ENCODE measurements at regions not wholly inside any gene's neighbourhood (a gene's known extent, or its start where the extent isn't known, plus 50 kb on each side); places are given as distances from the start of the nearest gene placed in this dataset.

GRCh38 chr4:130329036-130329435 lies 1233.1 kb downstream of the C4orf33 start:
- DNase-seq (ENCODE audit: low read depth in 2 of 2): no peak

- no peak for DNase-seq (ENCODE audit: low read depth in 2 of 2)
These were observed 1237.3 kb downstream of the C4orf33 start for GRCh38 chr4:130333241-130333759.

GRCh38 chr4:130335417-130336194 lies 1239.7 kb downstream of the C4orf33 start:
- no peak for DNase-seq (ENCODE audit: low read depth in 2 of 2)

GRCh38 chr4:130336585-130337217 lies 1240.7 kb downstream of the C4orf33 start:
- no peak for DNase-seq (ENCODE audit: low read depth in 2 of 2)

GRCh38 chr4:130338851-130339250 lies 1242.9 kb downstream of the C4orf33 start:
- no peak for DNase-seq (ENCODE audit: low read depth in 2 of 2)

GRCh38 chr4:130349745-130350144 lies 1253.8 kb downstream of the C4orf33 start:
- DNase-seq (ENCODE audit: low read depth in 2 of 2): no peak

GRCh38 chr4:130356873-130357272 lies 1260.9 kb downstream of the C4orf33 start:
- no peak for DNase-seq (ENCODE audit: low read depth in 2 of 2)

GRCh38 chr4:130359542-130359941 lies 1263.6 kb downstream of the C4orf33 start:
- no peak for DNase-seq (ENCODE audit: low read depth in 2 of 2)

- DNase-seq (ENCODE audit: low read depth in 2 of 2): no peak
These were observed 1265.7 kb downstream of the C4orf33 start for GRCh38 chr4:130361616-130362015.

GRCh38 chr4:130368668-130369067 lies 1272.7 kb downstream of the C4orf33 start:
- DNase-seq (ENCODE audit: low read depth in 2 of 2): no peak

- DNase-seq (ENCODE audit: low read depth in 2 of 2): no peak
These were observed 1297.3 kb downstream of the C4orf33 start for GRCh38 chr4:130393231-130393630.

- DNase-seq (ENCODE audit: low read depth in 2 of 2): no peak
These were observed 1297.7 kb downstream of the C4orf33 start for GRCh38 chr4:130393642-130394041.

GRCh38 chr4:130395871-130396270 lies 1299.9 kb downstream of the C4orf33 start:
- DNase-seq (ENCODE audit: low read depth in 2 of 2): no peak

GRCh38 chr4:130403221-130403620 lies 1307.3 kb downstream of the C4orf33 start:
- no peak for DNase-seq (ENCODE audit: low read depth in 2 of 2)

GRCh38 chr4:130416228-130416627 lies 1320.3 kb downstream of the C4orf33 start:
- DNase-seq (ENCODE audit: low read depth in 2 of 2): no peak

- DNase-seq (ENCODE audit: low read depth in 2 of 2): no peak
These were observed 1323.4 kb downstream of the C4orf33 start for GRCh38 chr4:130419211-130419975.

GRCh38 chr4:130422261-130422660 lies 1326.3 kb downstream of the C4orf33 start:
- no peak for DNase-seq (ENCODE audit: low read depth in 2 of 2)

- no peak for DNase-seq (ENCODE audit: low read depth in 2 of 2)
These were observed 1328.3 kb downstream of the C4orf33 start for GRCh38 chr4:130424211-130424610.

GRCh38 chr4:130432289-130432688 lies 1336.3 kb downstream of the C4orf33 start:
- DNase-seq (ENCODE audit: low read depth in 2 of 2): no peak

- no peak for DNase-seq (ENCODE audit: low read depth in 2 of 2)
These were observed 1353.8 kb downstream of the C4orf33 start for GRCh38 chr4:130449741-130450140.

- no peak for DNase-seq (ENCODE audit: low read depth in 2 of 2)
These were observed 1372.4 kb downstream of the C4orf33 start for GRCh38 chr4:130468340-130468739.

GRCh38 chr4:130478406-130478805 lies 1382.5 kb downstream of the C4orf33 start:
- DNase-seq (ENCODE audit: low read depth in 2 of 2): no peak

All from stimulated activated CD8-positive, alpha-beta memory T cell treated with anti-CD3 and anti-CD28 coated beads, Interleukin-2, amount 100 ng/mL, for 48 hours (primary cell).